ENCODE measurements at regions not wholly inside any gene's neighbourhood (a gene's known extent, or its start where the extent isn't known, plus 50 kb on each side); places are given as distances from the start of the nearest gene placed in this dataset.

DNA sequence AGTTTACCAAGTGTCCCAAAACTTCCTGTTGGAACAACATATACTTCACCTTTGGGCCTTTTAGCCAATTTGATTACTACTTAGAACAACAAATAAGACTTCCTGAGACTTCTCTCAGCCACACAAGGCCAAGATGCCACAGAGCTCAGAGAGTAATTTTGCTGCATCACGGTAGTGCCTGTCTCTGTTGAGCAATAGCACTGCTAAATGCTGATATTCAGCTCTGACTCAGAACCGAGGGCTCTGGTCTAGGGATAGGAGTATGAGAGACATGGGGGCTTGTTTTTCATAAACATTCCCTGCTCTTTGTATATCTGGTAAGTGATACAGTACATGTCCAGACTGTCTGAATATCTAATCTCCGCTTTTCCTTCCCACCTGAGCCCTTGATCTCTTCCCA is 260.4 kb upstream of the ARHGAP20 start:
- DNase-seq, result no peak

DNA sequence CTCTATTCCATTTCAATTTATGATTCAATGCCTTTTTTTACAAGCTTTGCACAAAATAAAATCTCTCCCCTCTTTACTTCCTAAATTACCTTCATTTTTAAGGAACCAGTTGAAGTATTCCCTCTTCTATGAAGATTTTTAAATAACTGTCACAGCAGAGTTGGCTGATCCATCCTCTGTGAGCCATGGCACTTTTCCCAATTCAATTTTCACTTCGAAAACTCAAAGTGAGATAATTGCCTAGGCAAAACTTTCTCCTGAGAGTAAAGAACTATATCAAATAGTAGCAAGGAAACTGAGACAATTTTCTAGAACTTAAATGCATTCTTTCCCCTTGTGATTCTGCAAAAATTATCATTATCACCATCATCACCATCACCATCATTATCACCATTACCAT is 259.9 kb upstream of the ARHGAP20 start:
- DNase-seq, result no peak

DNA sequence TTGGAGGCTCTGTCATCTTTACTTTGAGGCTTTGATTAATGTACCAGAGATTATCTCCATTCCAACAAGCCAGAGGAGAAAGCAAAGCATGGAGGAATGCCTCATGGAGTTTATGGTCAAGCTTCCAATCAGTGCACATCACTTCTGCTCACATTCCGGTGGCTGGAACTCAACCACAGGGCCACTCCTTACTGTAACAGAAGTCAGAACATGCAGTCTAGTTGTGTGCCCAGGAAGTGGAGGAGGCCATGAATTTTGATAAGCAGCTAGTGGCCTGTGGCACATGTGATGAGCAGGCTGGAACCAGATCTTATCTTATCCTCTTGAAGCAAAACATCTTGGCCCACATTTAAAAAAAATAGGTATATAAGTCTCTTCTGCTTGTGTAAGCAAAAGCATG is 258.9 kb upstream of the ARHGAP20 start:
- no peak for DNase-seq

DNA sequence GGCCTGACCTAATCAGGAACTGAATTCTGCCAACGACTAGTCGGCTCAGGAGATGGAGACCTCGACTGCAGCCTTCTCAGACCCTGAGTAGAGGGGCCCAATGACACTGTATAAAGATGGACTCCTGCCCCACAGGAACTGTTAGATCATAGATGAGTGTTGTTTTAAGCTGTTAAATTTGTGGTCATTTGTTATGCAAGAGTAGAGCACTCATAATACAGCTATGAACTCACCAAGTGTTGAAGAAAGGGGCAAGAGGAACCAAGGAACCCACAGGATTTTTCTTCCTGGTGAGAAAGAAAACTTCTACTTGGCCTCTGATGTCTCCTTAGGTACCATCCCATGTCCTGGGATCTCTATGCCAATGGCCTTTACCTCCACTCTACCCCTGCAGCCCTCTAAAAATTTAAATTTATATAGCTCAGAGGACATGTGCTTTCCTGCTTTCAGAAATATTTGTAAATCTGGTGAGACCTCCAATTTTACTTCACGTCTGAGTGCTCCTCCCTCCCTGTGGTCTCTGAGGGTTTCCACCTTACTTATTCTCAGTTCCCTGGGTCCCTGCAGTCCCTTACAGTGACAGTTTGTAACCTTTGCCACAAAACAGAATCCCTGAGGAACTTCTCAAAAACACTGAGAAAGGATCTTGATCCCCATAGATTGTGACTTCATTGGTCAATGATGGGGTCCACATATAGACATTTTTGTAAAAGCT is 256.3 kb upstream of the ARHGAP20 start:
- no peak for DNase-seq

DNA sequence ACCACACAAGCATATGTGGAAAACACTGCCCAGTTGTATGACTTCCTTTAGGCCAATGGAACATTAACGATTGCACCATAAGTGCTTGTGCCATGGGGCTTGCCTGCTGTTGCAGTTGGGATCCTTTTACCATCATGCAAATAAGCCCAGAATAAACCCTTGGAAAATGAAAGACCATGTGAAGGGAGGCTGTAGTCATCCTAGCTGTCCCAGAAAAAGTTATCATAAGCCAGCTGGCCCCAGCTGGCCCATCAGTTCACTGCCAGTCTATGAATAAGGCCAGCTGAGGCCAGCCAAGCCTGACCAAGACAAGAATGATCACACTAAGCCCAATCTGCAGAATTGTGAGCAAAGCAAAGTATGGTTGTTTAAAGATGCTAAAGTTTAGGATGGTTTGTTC is 253.9 kb upstream of the ARHGAP20 start:
- no peak for DNase-seq

DNA sequence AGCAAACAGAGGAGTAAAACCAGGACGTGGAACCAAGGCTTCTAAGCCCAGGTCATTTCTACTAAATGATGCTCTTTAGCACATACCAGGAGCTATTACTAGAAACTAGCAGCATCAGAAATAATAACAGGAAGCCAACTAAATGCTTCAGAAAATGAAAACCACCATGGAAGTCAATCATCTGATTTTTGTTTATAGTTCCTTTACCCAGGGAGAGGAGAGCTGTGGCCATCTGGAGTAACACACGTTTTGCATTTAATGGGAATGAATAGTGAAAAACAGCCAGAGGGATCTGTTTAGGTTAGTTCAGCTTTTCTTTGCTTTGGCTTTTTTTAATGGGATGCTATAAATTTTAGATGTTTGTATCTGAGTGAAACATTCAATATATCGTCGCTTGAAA is 250.7 kb upstream of the ARHGAP20 start:
- DNase-seq, result no peak

DNA sequence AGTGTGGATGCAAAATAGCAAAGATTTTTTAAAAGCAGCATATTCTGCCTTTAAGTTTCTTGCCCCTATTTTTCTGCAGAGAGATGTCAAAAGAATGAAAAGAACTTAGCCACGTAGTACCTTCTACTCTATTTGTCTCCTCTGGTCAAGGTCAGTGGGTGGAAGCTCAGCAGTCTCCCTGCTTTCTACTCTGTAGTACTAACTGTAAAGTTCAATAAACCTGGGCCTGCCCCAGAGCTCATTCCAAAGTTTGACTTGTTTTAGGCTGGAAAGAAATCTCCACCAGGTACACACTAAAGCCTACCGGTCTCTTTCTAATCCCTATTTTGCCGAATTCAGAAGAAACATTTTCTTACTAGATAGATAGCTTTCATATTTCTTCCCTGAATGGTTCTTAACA is 247.9 kb upstream of the ARHGAP20 start:
- no peak for DNase-seq

DNA sequence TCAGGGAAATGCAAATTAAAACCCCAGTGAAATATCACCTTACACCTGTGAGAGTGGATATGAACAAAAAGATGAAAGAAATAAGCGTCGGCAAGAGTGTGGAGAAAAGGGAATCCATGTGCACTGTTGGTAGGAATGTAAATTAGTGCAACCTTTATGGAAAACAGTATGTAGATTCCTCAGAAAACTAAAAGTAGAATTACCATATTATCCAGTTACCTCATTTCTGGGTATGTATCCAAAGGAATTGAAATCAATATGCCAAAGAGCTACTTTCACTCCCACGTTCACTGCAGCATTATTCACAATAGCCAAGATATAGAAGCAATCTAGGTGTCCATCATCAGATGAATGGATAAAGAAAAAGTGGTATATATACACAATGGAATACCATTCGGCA is 246.0 kb upstream of the ARHGAP20 start:
- DNase-seq, result no peak

DNA sequence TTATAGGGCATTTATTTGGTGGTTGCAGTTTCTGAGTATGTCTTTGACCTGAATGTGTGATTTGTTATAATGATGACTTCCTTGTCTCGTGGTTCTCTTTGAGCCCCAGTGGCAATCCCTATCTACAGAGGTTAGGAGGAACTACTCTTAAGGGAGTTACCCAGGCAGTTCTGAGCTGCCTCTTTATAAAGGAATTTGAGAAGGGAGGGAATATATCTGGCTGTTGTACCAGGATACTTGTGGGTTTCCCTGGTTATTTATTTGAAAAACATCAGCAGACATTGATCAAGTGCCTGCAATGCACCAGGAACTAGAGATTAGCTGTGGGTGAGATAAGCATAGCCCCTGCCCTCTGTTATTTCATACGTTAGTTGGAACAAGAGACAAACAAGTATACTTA is 243.5 kb upstream of the ARHGAP20 start:
- DNase-seq, result no peak

DNA sequence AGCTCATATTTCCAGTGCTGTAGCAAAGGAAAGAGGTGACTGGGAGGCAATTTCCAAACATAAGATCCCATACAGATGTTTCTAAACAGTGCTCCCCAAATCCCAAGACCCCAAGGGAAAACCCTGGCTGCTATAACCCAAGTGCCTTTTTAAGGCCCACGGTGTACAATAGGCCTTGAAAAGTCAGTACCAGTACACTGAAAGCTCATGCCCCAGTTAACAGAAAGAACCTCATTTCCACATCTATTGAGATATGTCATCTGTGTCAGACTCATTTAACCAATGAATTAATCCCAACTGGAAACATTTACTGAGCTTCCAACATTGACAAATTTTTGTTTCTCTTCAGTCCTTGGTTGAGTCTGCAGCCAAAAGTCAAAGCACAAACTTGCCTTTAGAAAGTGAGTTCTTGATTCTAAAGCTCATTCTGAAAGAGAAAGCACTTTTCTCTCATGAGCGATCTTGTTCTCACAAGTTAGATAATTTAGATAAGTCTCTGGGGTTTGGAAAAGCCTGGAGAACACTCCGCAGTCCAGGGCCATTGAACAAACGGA is 239.8 kb upstream of the ARHGAP20 start:
- DNase-seq, result no peak

DNA sequence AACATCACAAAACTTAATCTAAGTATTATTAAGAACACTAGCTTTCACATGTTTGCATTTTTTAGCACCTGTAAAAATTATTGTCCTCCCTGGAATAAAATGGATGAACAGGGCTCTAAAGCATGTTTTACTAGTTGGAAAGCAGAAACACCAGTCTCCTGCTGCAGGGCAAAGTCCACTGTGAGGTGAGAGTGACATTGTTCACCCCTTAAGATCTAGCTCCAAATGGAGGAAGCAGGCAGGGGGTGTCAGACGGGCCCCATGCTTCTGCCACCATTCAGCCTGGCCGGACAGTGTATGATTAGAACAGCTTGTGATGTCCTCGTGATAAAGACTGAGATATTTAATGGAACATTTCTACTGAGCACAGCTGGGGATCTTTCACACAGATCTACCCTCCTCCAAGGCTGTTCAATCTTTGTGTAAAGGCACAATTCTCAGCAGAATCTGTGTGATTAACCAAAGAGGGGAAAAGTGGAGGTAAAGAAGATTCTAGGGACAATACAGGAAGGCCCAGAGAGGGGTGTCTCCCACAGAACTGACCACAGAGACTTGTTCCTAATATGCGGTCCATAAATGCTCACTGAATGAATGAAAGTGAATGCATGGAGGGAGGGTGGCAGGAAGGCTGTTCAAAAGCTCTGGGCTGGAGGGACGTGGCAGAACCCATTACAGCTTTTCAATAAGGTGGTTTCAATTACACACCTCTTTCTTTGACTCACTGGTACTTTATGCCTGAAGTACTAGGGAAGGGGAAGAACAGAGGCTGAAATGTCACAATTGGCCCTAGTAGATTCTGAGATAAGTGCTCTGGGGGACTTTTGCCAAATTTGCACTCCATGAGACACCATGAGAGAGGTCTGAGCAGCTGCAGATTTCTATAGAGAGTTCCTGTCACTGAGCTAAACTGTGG is 239.1 kb upstream of the ARHGAP20 start:
- peak; percentile 27 for DNase-seq

DNA sequence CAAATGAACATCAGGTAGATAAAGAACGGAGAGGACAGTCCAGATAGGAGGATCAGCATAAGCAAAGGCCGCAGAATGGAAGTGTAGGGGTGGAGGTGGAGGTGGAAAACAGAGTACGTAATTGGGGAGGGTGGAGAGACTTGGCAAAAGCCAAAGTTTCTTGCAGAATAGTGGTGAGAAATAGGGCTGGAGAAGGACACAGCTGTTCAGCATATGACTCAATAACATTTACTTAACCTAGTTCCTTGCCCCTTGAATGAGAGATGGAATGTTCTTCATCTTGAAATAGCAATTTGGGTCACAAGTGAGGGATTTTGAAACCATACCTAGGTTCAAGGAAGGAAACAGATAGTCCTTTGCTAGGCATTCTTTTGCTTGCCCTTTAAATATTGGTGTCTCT is 235.9 kb upstream of the ARHGAP20 start:
- no peak for DNase-seq

DNA sequence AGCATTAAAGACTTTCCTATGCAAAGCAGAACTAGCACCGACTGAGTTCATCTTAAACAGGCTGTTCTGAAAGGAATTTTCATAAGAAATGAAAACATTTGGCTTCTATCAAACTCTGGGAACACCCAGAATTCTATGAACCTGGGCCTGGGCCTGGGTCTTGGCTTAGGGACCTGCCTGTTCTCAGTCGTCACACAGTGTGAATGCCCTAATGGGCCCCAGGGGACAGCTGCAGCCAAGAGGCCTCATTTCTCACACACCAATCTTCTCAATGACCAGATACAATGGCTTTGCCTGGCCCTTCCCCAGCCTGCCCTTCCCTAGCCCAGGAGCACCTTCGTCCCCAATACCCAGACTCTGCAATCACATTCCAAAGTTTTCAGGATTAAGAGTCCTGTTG is 234.9 kb upstream of the ARHGAP20 start:
- no peak for DNase-seq

DNA sequence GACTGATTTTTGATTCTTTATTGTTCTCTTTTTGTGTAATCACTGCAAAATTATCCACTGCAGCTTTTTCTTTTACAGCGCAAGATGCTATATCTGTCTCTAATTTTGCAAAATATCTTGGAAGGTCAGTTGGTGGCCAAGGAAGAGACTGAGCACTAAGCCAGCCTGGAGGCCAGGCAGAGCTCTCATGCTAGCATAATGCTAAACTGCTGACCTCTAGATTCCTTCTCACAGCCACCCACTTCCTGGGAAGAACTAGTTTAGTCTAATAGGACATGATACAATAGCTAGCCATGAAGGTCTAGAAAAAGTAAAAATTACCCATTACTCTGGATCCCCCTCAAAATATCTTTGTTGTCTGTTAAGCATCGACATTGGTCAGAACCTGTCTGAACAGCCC is 227.2 kb upstream of the ARHGAP20 start:
- no peak for DNase-seq

DNA sequence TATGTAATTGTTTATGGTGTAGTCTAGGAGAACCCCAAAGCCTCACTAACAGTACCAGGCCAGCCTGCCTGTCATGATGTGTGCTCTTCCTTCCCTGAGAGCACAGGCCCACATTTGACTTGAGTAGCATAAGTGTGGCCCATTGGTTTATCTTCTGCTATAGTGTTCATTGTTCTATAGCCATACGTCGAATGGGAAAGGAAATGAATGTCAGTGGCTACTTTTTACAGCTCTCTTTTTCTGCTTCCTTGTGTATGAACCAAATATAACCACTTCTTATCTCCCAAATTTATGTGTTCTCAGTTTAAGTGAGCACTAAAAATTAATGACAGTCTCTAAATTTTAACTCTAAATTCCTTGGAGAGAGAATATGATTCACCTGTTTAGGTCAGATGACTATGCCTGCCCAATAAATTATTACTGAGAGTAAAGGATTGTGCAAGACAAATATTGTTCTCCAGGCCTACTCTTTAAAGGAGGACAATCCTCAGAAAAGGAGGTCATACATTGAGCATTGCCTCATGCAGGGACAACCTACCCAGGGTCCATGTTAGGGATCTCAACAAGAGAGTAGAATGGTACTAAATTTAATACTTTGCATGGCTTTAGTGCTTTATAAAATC is 222.9 kb upstream of the ARHGAP20 start:
- DNase-seq, result no peak

DNA sequence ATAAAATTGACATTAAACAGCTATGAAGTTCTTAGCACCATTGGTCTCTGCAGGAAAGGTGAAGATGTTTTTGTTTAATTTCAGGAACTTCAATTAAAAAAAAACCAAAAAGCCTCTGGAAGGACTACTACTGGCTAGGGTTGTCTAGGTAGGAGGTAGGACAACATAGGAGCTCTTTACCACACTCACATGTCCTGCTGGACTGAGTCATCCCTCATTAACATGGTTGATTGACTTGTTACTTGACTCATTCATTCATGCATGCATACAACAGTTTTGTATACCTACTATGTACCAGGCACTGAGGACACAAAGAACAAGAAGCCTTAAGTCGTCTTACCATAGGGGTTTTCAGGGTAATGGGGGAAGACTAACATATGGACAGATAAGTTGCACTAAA is 216.9 kb upstream of the ARHGAP20 start:
- no peak for DNase-seq

DNA sequence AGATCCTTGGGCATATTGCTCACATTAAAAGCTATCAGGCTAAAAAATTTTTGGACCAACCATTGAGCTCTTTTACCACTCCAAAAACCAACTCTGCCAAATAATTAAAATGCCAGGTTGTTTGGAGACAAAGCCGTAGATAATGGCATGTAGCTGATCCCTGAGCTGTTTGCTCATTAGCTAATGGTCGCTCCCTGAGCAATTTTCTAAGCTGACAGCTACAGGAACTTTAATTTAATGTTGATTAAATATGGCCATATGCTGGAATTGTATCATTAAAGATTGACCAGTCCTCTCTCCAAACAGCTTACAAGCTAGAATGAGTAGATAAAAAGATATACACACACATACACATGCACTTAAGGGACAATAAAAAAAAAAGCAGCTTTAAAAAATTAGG is 216.2 kb upstream of the ARHGAP20 start:
- no peak for DNase-seq

DNA sequence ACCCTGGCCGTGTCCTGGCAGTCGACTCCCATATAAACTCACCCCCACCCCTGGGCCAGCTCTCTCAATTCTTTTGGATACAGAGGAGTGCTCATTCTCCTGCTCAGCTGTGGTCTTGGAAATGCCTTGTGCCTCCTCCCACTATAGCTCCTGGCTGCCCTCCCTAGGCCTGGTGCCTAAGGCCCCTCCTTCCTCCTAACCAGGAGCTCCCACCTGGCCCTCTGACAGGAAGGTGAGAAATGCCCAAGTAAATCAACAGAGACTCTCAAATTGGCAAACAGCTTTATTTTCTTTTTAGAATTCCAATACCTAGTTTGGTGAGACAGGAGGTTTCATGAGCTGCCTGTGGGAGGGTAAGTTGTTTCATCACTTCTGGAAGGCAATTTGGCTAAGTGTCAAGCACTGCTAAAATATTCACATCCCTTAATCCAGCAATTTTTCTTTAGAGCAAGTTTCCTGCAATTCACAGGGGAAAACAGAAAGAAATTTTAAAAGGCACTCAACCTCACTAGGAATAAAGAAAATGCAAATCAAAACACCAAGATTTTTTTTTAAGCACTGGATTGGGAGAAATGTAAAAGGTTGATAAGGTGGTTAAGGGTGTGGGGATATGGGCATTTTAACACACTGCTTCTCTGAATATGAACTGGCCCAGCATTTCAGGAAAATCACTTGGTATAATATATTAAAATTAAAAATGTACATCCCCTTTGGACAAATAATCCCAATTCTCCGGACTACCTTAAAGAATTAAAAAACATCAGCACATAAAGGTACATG is 209.7 kb upstream of the ARHGAP20 start:
- no peak for DNase-seq

DNA sequence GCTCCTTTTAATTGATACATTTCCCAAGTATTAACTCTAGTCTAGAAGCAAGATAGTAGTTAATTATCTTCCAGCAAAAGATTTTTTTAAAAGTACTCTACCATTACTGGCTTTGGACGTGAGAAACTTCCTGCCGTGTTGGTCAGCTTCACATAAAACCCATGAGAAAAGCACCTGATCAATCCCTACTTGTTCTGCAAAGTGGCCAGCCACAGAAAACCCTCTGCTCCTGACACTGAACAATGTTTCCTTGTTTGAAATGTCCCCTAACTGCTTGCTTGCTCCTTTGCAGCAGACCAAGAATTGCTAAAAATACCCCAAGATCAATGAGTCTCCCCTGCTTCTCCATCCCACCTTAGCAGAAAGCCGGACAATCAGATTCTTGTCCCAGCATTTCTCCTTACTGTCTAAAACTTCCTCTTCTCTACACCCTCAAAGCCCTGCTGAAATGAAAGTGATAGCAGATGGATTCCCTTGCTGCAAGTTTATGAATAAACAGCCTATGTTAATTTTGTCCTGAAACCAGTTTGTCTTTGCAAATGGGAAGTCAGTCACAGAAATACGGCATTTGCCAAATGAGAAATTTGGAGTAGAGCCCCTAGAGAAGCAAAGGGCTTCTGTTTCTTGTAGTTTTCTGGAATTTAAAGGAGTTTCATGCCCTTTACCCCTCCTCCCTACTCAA is 207.1 kb upstream of the ARHGAP20 start:
- DNase-seq, result no peak

DNA sequence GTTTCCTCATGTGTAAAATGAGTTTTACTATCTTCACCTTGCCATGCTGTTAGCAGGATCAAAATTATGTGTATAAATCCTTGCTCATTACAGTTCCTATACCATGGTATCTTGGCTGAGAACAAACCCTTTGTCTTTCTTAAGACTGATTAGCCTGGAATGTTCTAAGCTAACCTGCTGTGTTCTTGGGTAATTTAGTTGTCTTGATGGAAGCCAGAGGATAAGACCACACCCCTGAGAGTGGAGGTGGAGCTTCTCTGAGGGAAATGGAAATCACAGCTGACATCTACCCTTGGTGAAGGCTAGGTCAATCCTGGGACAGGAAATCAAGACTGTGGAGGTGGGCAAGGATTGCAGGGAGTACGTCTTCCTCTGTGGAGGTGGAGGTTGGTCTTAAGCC is 206.1 kb upstream of the ARHGAP20 start:
- no peak for DNase-seq

DNA sequence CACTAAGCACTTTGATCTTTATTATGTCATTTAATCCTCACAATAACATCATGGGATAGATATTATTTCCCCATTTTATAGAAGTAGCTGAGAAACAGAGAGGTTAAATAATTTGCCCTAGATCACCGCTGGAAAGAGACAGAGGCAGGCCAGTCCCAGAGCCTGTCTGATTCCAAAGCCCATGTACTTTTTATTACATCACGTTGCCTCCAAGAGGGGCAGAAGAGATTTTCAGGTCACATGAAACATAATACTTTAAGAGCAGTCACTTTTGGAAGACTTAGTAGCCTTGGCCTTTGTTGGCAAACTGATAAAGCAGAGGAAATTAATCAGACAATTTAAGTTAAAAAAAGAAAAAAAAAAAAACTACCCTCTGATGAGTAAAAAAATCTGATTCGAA is 200.2 kb upstream of the ARHGAP20 start:
- DNase-seq, result no peak

DNA sequence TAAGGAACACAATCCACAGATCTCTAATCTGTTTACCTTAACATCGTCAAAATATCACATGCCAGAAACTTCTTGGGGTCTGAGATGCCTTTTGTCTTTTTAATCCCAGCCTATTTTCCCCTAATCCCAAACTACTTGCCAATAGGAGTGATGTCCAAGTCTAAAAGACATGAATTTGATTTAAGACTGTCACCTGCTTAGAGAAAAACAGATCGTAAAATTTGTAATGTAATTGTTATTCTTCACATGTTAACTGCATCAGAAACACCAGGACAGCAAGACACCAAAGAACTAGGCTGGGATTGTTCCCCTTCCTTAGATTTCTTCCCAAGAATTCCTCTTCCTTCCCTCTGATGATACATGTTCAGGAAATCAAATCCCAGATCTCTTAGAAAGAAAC is 198.1 kb upstream of the ARHGAP20 start:
- DNase-seq, result no peak
